HL-60 (cell line): ENCODE measurements at regions not wholly inside any gene's neighbourhood (a gene's known extent, or its start where the extent isn't known, plus 50 kb on each side); places are given as distances from the start of the nearest gene placed in this dataset.

ENCODE experiments used
- DNase-seq, 2 experiments: peaks; one replicate each; pipeline ENCODE4 v3.0.0-alpha.2; 2010 to 2020; ENCODE audit warnings: low read depth in 1 of 2, low spot score in 1 of 2
- H3K27ac ChIP-seq: fragments of 250-450 bp; sonication (Bioruptor Pico); replicated peaks from 2 replicates; pipeline ENCODE4 v1.5.1; 2020; ENCODE audit warnings: mild to moderate bottlenecking, moderate library complexity
- H3K27me3 ChIP-seq: fragments of 250-450 bp; sonication (Bioruptor Pico); 2 replicates; pipeline ENCODE4 v1.5.1; 2021; ENCODE audit warnings: mild to moderate bottlenecking, moderate library complexity; ENCODE audit not compliant: insufficient read depth, poor library complexity, severe bottlenecking
- H3K4me3 ChIP-seq: replicated peaks from 2 replicates; pipeline ENCODE4 v1.5.1; 2011; ENCODE audit warnings: mild to moderate bottlenecking, control low read depth, low read length; ENCODE audit not compliant: insufficient read depth
- CTCF ChIP-seq: IDR thresholded peaks from one replicate; pipeline ENCODE4 v1.5.1; 2011; ENCODE audit warnings: low read length, control low read depth, inconsistent platforms; ENCODE audit not compliant: insufficient read depth
- GABPA ChIP-seq: IDR thresholded peaks from 2 replicates; pipeline ENCODE4 v1.6.1; 2012; ENCODE audit warnings: low read depth
- POLR2AphosphoS5 ChIP-seq: IDR thresholded peaks from 2 replicates; pipeline ENCODE4 v1.6.1; 2012; ENCODE audit warnings: low read depth
- REST ChIP-seq: IDR thresholded peaks from 2 replicates; pipeline ENCODE4 v1.6.1; 2012; ENCODE audit warnings: low read depth; ENCODE audit not compliant: insufficient replicate concordance
- SPI1 ChIP-seq: IDR thresholded peaks from 2 replicates; pipeline ENCODE4 v1.6.1; 2012; ENCODE audit warnings: low read depth, mild to moderate bottlenecking, borderline replicate concordance

GRCh38 chr5:17358031-17358430, 140.0 kb upstream of the TAF11L2 start:
- H3K27ac ChIP-seq, result no peak overlapping the region
- no peaks in the 10 kb centered on the region for H3K27me3 ChIP-seq
- H3K4me3 ChIP-seq, result no peak overlapping the region
- TF ChIP-seq CTCF (no peak), SPI1 (no peak), GABPA (no peak), POLR2AphosphoS5 (no peak), REST (no peak)
- DNase-seq, result no peak

GRCh38 chr5:17359451-17360011, 138.5 kb upstream of the TAF11L2 start:
- H3K27me3 ChIP-seq, result no peaks in the 10 kb centered on the region
- no peak for TF ChIP-seq CTCF
- TF ChIP-seq POLR2AphosphoS5, result no peak
- no peak for TF ChIP-seq SPI1
- TF ChIP-seq GABPA, result no peak
- no peak for TF ChIP-seq REST
- no peak overlapping the region for H3K27ac ChIP-seq
- no peak for DNase-seq
- no peak overlapping the region for H3K4me3 ChIP-seq

- H3K27ac ChIP-seq, result no peak overlapping the region
- H3K27me3 ChIP-seq, result no peaks in the 10 kb centered on the region
- no peak overlapping the region for H3K4me3 ChIP-seq
- DNase-seq, result no peak
- TF ChIP-seq POLR2AphosphoS5, result no peak
- TF ChIP-seq SPI1, result no peak
- TF ChIP-seq REST, result no peak
- no peak for TF ChIP-seq CTCF
- TF ChIP-seq GABPA, result no peak
Observed at GRCh38 chr5:17360879-17361278, 137.2 kb upstream of the TAF11L2 start.
